T47D (cell line): ENCODE measurements at regions not wholly inside any gene's neighbourhood (a gene's known extent, or its start where the extent isn't known, plus 50 kb on each side); places are given as distances from the start of the nearest gene placed in this dataset.
"Not testable (repeated sequence)": the region's sequence is repeated elsewhere in the genome, so short reads cannot be mapped to it uniquely, and the experiment has no call there.

Experiments
- DNase-seq, 2 experiments: peaks; one replicate each; pipeline versions ENCODE4 v3.0.0 to v3.0.0-alpha.2; 2011 to 2012; ENCODE audit warnings: low read depth in 1 of 2, low spot score in 1 of 2
- JUND ChIP-seq: IDR thresholded peaks from 2 replicates; pipeline ENCODE4 v1.6.1; 2012; ENCODE audit warnings: low read depth
- in situ Hi-C: cut with HindIII; loops from 2 replicates; pipeline ENCODE4 v1.10.0; 2016; ENCODE audit warnings: low sequenced_read_pairs, low pct_unique_long_range_greater_than_20kb

GRCh38 chr18:70576276-70577022 lies 287.6 kb downstream of the SOCS6 start:
- TF ChIP-seq JUND: no peak
- in situ Hi-C loops: no loop called here
- DNase-seq: no peak

GRCh38 chr18:70574951-70575350 lies 286.1 kb downstream of the SOCS6 start:
- DNase-seq, in situ Hi-C loops: not testable (repeated sequence)

DNA sequence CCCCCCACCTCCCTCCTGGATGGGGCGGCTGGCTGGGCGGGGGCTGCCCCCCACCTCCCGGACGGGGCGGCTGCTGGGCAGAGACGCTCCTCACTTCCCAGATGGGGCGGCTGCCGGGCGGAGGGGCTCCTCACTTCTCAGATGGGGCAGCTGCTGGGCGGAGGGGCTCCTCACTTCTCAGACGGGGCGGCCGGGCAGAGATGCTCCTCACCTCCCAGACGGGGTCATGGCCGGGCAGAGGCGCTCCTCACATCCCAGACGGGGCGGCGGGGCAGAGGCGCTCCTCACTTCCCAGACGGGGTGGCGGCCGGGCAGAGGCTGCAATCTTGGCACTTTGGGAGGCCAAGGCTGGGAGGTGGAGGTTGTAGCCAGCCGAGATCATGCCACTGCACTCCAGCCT lies 280.8 kb downstream of the SOCS6 start:
- in situ Hi-C loops, DNase-seq: not testable (repeated sequence)

DNA sequence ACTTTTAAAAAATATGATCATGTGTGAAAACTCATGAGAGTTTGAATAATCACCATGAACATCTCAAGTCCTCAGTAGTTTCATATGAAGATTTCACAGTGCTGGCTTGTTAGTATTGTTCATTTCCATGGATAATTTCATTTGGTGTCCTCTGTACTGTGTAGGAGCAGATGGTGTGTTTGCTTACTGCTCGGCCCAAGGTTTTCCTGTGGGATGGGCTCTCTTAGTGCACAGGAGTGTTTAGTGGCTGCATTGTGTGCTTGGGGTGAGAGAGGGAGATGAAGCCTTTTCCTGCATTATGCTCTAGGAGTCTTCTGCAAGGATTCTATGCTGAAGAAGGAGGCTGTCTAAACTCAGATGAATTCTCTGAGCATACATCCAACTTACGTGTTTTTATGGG lies 270.6 kb downstream of the SOCS6 start:
- no peak for TF ChIP-seq JUND
- DNase-seq: no peak
- in situ Hi-C loops: no loop called here

GRCh38 chr18:70558371-70558770 lies 269.5 kb downstream of the SOCS6 start:
- no peak for TF ChIP-seq JUND
- in situ Hi-C loops: no loop called here
- no peak for DNase-seq

GRCh38 chr18:70554854-70555445 lies 266.1 kb downstream of the SOCS6 start:
- in situ Hi-C loops: no loop called here
- no peak for TF ChIP-seq JUND
- DNase-seq: no peak

- in situ Hi-C loops: no loop called here
- TF ChIP-seq JUND: no peak
- DNase-seq: no peak
These were observed 265.1 kb downstream of the SOCS6 start for GRCh38 chr18:70553936-70554260.

- in situ Hi-C loops: no loop called here
- TF ChIP-seq JUND: no peak
- DNase-seq: no peak
These were observed 264.5 kb downstream of the SOCS6 start for GRCh38 chr18:70553245-70553935.

DNA sequence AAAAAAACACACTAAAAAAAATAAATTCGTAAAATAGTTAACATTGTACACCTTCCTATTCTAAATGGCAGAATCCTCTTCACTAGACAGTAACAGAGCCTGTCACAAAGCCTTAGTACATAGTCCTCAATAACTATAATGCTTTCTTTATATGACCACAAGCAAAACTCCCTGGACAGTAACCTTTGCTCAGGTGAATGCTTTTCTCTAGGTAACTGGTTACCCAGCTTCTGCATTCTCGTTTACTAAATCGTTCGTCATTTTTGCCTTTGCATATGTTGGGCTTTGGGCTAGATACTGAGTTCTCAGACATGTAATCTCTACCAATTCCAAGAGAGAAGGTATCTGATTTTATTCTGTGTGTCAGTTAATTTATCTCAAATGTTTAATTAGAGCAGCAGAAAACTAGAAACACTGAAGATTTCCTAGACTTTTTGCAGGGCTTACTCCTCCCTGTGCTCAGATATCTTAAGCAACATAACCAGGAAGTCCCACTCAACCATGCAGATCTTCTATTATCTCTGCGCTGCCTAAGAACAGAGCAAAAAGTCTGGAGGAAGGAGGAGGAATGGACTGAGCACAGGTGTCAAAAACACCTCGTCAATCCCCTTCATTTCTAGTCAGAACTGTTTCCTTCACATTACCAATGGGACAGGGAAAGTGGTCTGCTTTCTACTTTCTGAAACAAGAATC lies 247.7 kb downstream of the SOCS6 start:
- no peak for TF ChIP-seq JUND
- in situ Hi-C loops: no loop called here
- DNase-seq: no peak

GRCh38 chr18:70535041-70535440 lies 246.2 kb downstream of the SOCS6 start:
- TF ChIP-seq JUND: no peak
- in situ Hi-C loops: no loop called here

DNA sequence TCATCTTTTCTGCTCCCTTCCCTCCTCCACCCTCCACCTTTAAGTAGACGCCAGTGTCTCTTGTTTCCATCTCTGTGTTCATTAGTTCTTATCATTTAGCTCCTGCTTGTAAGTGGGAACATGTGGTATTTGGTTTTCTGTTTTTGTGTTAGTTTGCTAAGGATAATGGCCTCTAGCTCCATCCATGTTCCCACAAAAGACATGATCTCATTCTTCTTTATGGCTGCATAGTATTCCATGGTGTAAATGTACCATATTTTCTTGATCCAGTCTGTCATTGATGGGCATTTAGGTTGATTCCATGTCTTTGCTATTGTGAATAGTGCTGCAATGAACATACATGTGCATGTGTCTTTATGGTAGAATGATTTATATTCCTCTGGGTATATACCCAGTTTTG lies 236.5 kb downstream of the SOCS6 start:
- DNase-seq, in situ Hi-C loops: not testable (repeated sequence)

More at GRCh38 chr18:70535041-70535440, 246.2 kb downstream of the SOCS6 start:
- no peak for DNase-seq

- TF ChIP-seq JUND: no peak
- DNase-seq: no peak
- in situ Hi-C loops: no loop called here
These were observed 234.9 kb downstream of the SOCS6 start for GRCh38 chr18:70523792-70524182.
